CD14-positive monocyte (primary cell): ENCODE measurements at regions not wholly inside any gene's neighbourhood (a gene's known extent, or its start where the extent isn't known, plus 50 kb on each side); places are given as distances from the start of the nearest gene placed in this dataset.

Experiments
- DNase-seq, 3 donors: peaks; one replicate each; pipeline ENCODE4 v3.0.0-alpha.2; 2011 to 2022
- H2AFZ ChIP-seq: 2 replicates; pipeline ENCODE4 v1.6.0; 2012; ENCODE audit warnings: mild to moderate bottlenecking, low read depth, low read length, inconsistent platforms; ENCODE audit not compliant: insufficient read depth, poor library complexity, severe bottlenecking
- H3K27ac ChIP-seq, 2 donors: 1 replicate in 1 of 2; 2 replicates in 1 of 2; pipeline ENCODE4 v1.5.1; 2012 to 2013; ENCODE audit warnings: low read length in 2 of 2, control low read depth in 1 of 2, inconsistent platforms in 1 of 2, low read depth in 1 of 2, mild to moderate bottlenecking in 1 of 2
- H3K27me3 ChIP-seq, 2 donors: one replicate each; pipeline versions ENCODE4 v1.6.0 to v1.6.1; 2011 to 2013; ENCODE audit warnings: low read length in 2 of 2; ENCODE audit not compliant: control insufficient read depth in 2 of 2, insufficient read depth in 2 of 2
- H3K36me3 ChIP-seq, 2 donors: replicated peaks in 1 of 2; 1 replicate in 1 of 2; 2 replicates in 1 of 2; pipeline versions ENCODE4 v1.5.1 to v1.6.1; 2012 to 2013; ENCODE audit warnings: low read length in 2 of 2, control low read depth in 1 of 2, inconsistent platforms in 1 of 2, mild to moderate bottlenecking in 1 of 2; ENCODE audit not compliant: insufficient read depth in 2 of 2, control insufficient read depth in 1 of 2
- H3K4me1 ChIP-seq, 2 donors: 1 replicate in 1 of 2; 2 replicates in 1 of 2; pipeline versions ENCODE4 v1.5.1 to v1.6.1; 2012 to 2013; ENCODE audit warnings: low read length in 2 of 2, control low read depth in 1 of 2, inconsistent platforms in 1 of 2, mild to moderate bottlenecking in 1 of 2, moderate library complexity in 1 of 2; ENCODE audit not compliant: insufficient read depth in 2 of 2, control insufficient read depth in 1 of 2
- H3K4me2 ChIP-seq: replicated peaks from 2 replicates; pipeline ENCODE3; 2012; ENCODE audit warnings: low read length, moderate library complexity, mild to moderate bottlenecking; ENCODE audit not compliant: poor library complexity, severe bottlenecking; ENCODE audit errors: extremely low read depth
- H3K4me3 ChIP-seq, 3 experiments: fragments of 200-600 bp in 1 of 3; sonication (generic) in 1 of 3; replicated peaks in 1 of 3; 1 replicate in 2 of 3; 2 replicates in 1 of 3; pipeline ENCODE4 v1.5.1; 2011 to 2013; ENCODE audit warnings: low read length in 3 of 3, mild to moderate bottlenecking in 3 of 3, control low read depth in 2 of 3, low read depth in 2 of 3, inconsistent platforms in 1 of 3, moderate library complexity in 1 of 3
- H3K79me2 ChIP-seq: 2 replicates; pipeline ENCODE4 v1.6.0; 2012; ENCODE audit warnings: mild to moderate bottlenecking, control low read depth, inconsistent platforms, low read length, moderate library complexity; ENCODE audit not compliant: insufficient read depth
- H3K9ac ChIP-seq: 2 replicates; pipeline ENCODE4 v1.6.0; 2017; ENCODE audit warnings: low read length, mild to moderate bottlenecking; ENCODE audit not compliant: insufficient read depth, poor library complexity, severe bottlenecking
- H3K9me3 ChIP-seq, 2 donors: replicated peaks in 1 of 2; 1 replicate in 1 of 2; 2 replicates in 1 of 2; pipeline versions ENCODE4 v1.5.1 to v1.6.1; 2012 to 2013; ENCODE audit warnings: low read length in 2 of 2, control low read depth in 1 of 2; ENCODE audit not compliant: control insufficient read depth in 1 of 2, insufficient read depth in 1 of 2
- H4K20me1 ChIP-seq: 2 replicates; pipeline ENCODE4 v1.6.0; 2012; ENCODE audit warnings: mild to moderate bottlenecking, low read length, control low read depth, moderate library complexity; ENCODE audit not compliant: insufficient read depth
- H3K27ac Mint-ChIP-seq, 7 donors: one replicate each; pipeline ENCODE4 v1.8.0; 2020; ENCODE audit warnings: mild to moderate bottlenecking in 7 of 7, mixed read lengths in 7 of 7, moderate library complexity in 6 of 7, inconsistent platforms in 2 of 7
- H3K27me3 Mint-ChIP-seq, 3 donors: one replicate each; pipeline ENCODE4 v1.8.0; 2021 to 2022; ENCODE audit warnings: low read depth in 3 of 3, mild to moderate bottlenecking in 3 of 3, mixed read lengths in 3 of 3, moderate library complexity in 3 of 3, inconsistent platforms in 1 of 3
- H3K36me3 Mint-ChIP-seq, 2 donors: one replicate each; pipeline ENCODE4 v1.8.0; 2020; ENCODE audit warnings: mixed read lengths in 2 of 2, inconsistent platforms in 1 of 2, mild to moderate bottlenecking in 1 of 2
- H3K4me1 Mint-ChIP-seq: one replicate; pipeline ENCODE4 v1.8.0; 2020; ENCODE audit warnings: mild to moderate bottlenecking, mixed read lengths
- H3K4me3 Mint-ChIP-seq, 2 donors: one replicate each; pipeline ENCODE4 v1.8.0; 2020; ENCODE audit warnings: mild to moderate bottlenecking in 2 of 2, mixed read lengths in 2 of 2, moderate library complexity in 1 of 2
- H3K9me3 Mint-ChIP-seq, 7 donors: one replicate each; pipeline ENCODE4 v1.8.0; 2020 to 2022; ENCODE audit warnings: mixed read lengths in 7 of 7, mild to moderate bottlenecking in 6 of 7, moderate library complexity in 6 of 7, inconsistent platforms in 2 of 7
- WGBS: methylation state at CpG from one replicate; pipeline ENCODE4 v1.1.5; 2013; ENCODE audit warnings: missing lambda C conversion rate; ENCODE audit not compliant: insufficient coverage; 5-methylcytosine and 5-hydroxymethylcytosine counted together
- intact Hi-C, 2 donors: fragments of 100-400 bp; cut with micrococcal nuclease; formaldehyde crosslinking; loops; one replicate each; pipeline versions ENCODE4 v1.15.0 to v1.15.1; 2023
- TF ChIP-seq, protein P1 (sequence below): fragments of 200-600 bp; IDR thresholded peaks from one replicate; pipeline ENCODE4 v1.8.0; 2022; ENCODE audit warnings: antibody characterized with exemption, mild to moderate bottlenecking

- peaks cover 7 to 11% of the 10 kb centered on the region in 2 donors for H3K9me3 ChIP-seq
- Mint-ChIP-seq H3K4me1 (peaks cover 13% of the 10 kb centered on the region), H3K27ac (peak overlapping the region in 1 of 7 donors; percentile 15), H3K36me3 (peaks cover 0 to 2% of the 10 kb centered on the region in 2 donors), H3K27me3 (peaks cover 0 to 2% (median 0%) of the 10 kb centered on the region in 3 donors), H3K9me3 (peaks cover 11 to 15% (median 14%) of the 10 kb centered on the region in 7 donors), H3K4me3 (no peak overlapping the region)
- TF ChIP-seq, protein P1, sequence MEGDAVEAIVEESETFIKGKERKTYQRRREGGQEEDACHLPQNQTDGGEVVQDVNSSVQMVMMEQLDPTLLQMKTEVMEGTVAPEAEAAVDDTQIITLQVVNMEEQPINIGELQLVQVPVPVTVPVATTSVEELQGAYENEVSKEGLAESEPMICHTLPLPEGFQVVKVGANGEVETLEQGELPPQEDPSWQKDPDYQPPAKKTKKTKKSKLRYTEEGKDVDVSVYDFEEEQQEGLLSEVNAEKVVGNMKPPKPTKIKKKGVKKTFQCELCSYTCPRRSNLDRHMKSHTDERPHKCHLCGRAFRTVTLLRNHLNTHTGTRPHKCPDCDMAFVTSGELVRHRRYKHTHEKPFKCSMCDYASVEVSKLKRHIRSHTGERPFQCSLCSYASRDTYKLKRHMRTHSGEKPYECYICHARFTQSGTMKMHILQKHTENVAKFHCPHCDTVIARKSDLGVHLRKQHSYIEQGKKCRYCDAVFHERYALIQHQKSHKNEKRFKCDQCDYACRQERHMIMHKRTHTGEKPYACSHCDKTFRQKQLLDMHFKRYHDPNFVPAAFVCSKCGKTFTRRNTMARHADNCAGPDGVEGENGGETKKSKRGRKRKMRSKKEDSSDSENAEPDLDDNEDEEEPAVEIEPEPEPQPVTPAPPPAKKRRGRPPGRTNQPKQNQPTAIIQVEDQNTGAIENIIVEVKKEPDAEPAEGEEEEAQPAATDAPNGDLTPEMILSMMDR, result no peak
- H3K4me2 ChIP-seq, result no peak overlapping the region
- H3K79me2 ChIP-seq, result no peaks in the 10 kb centered on the region
- intact Hi-C loops, result loop anchor here in 1 of 2 donors (10.0 kb wide), 1 partner anchor 48 kb away; no protein-coding TSS in a partner anchor
- no CpG with 5 or more reads among the region's 1 CpG for WGBS
- peaks cover 5 to 9% of the 10 kb centered on the region in 2 donors for H3K4me1 ChIP-seq
- no peak overlapping the region for H2AFZ ChIP-seq
- peak in 1 of 3 donors; percentile 13 for DNase-seq
- no peak overlapping the region for H3K9ac ChIP-seq
- H4K20me1 ChIP-seq, result no peaks in the 10 kb centered on the region
- H3K4me3 ChIP-seq, result no peak overlapping the region
- H3K36me3 ChIP-seq, result no peaks in the 10 kb centered on the region
- no peak overlapping the region for H3K27ac ChIP-seq
- no peaks in the 10 kb centered on the region for H3K27me3 ChIP-seq
Measured at GRCh38 chr4:184907216-184907615, 81.4 kb upstream of the ACSL1 start.

GRCh38 chr4:184907810-184908209, 82.0 kb upstream of the ACSL1 start:
- TF ChIP-seq, protein P1, result no peak
- H3K4me2 ChIP-seq, result no peak overlapping the region
- H2AFZ ChIP-seq, result no peak overlapping the region
- no peaks in the 10 kb centered on the region for H3K79me2 ChIP-seq
- no peak overlapping the region for H3K9ac ChIP-seq
- peaks cover 13 to 17% of the 10 kb centered on the region in 2 donors for H3K9me3 ChIP-seq
- H3K4me1 ChIP-seq, result peaks cover 5 to 9% of the 10 kb centered on the region in 2 donors
- peak in 1 of 3 donors; percentile 15 for DNase-seq
- H3K9me3 Mint-ChIP-seq, result peaks cover 17 to 21% (median 19%) of the 10 kb centered on the region in 7 donors
- no peak overlapping the region for H3K4me3 ChIP-seq
- peak overlapping the region in 2 of 7 donors; percentile 14 to 15 for H3K27ac Mint-ChIP-seq
- H4K20me1 ChIP-seq, result no peaks in the 10 kb centered on the region
- no peaks in the 10 kb centered on the region for H3K27me3 ChIP-seq
- no peak overlapping the region for H3K27ac ChIP-seq
- intact Hi-C loops, result loop anchor here in 1 of 2 donors (10.0 kb wide), 1 partner anchor 47 kb away; no protein-coding TSS in a partner anchor
- peaks cover 0 to 6% of the 10 kb centered on the region in 2 donors for H3K36me3 Mint-ChIP-seq
- H3K36me3 ChIP-seq, result no peaks in the 10 kb centered on the region
- H3K4me1 Mint-ChIP-seq, result peaks cover 13% of the 10 kb centered on the region
- H3K4me3 Mint-ChIP-seq, result no peak overlapping the region
- H3K27me3 Mint-ChIP-seq, result peaks cover 0 to 4% (median 2%) of the 10 kb centered on the region in 3 donors
